OCI-LY1 (cell line): ENCODE measurements at regions not wholly inside any gene's neighbourhood (a gene's known extent, or its start where the extent isn't known, plus 50 kb on each side); places are given as distances from the start of the nearest gene placed in this dataset.
"Not testable (repeated sequence)": the region's sequence is repeated elsewhere in the genome, so short reads cannot be mapped to it uniquely, and the experiment has no call there.

Experiments
- EZH2 ChIP-seq: fragments of 200-600 bp; sonication (generic), shearing (Covaris generic); IDR thresholded peaks from 2 replicates; pipeline ENCODE4 v1.8.0; 2017; ENCODE audit warnings: borderline replicate concordance, mixed run types, mild to moderate bottlenecking, antibody characterized with exemption, low read length, moderate library complexity, mixed read lengths
- TF ChIP-seq, protein P1 (sequence below): fragments of 200-600 bp; sonication (generic), shearing (Covaris generic); IDR thresholded peaks from 2 replicates; pipeline ENCODE4 v1.5.1; 2017; ENCODE audit warnings: mild to moderate bottlenecking, antibody characterized with exemption, low read length, moderate library complexity, mixed read lengths

- TF ChIP-seq, protein P1, sequence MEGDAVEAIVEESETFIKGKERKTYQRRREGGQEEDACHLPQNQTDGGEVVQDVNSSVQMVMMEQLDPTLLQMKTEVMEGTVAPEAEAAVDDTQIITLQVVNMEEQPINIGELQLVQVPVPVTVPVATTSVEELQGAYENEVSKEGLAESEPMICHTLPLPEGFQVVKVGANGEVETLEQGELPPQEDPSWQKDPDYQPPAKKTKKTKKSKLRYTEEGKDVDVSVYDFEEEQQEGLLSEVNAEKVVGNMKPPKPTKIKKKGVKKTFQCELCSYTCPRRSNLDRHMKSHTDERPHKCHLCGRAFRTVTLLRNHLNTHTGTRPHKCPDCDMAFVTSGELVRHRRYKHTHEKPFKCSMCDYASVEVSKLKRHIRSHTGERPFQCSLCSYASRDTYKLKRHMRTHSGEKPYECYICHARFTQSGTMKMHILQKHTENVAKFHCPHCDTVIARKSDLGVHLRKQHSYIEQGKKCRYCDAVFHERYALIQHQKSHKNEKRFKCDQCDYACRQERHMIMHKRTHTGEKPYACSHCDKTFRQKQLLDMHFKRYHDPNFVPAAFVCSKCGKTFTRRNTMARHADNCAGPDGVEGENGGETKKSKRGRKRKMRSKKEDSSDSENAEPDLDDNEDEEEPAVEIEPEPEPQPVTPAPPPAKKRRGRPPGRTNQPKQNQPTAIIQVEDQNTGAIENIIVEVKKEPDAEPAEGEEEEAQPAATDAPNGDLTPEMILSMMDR, result not testable (repeated sequence)
- not testable (repeated sequence) for TF ChIP-seq EZH2
Observed at GRCh38 chr5:125487652-125488051, 741.2 kb upstream of the ZNF608 start.
